Lower leg skin (tissue), 3 donors: ENCODE measurements at regions not wholly inside any gene's neighbourhood (a gene's known extent, or its start where the extent isn't known, plus 50 kb on each side); places are given as distances from the start of the nearest gene placed in this dataset.

Experiments
- POLR2A ChIP-seq, 2 donors: fragments of 450-650 bp; IDR thresholded peaks; one replicate each; pipeline ENCODE4 v1.6.1; 2016 to 2017; ENCODE audit warnings: antibody characterized with exemption in 2 of 2, mild to moderate bottlenecking in 1 of 2, moderate library complexity in 1 of 2
- TF ChIP-seq, protein P1 (sequence below), 3 donors: fragments of 450-650 bp; IDR thresholded peaks; one replicate each; pipeline ENCODE4 v1.5.1; 2016; ENCODE audit warnings: antibody characterized with exemption in 3 of 3, mild to moderate bottlenecking in 3 of 3, moderate library complexity in 2 of 3

DNA sequence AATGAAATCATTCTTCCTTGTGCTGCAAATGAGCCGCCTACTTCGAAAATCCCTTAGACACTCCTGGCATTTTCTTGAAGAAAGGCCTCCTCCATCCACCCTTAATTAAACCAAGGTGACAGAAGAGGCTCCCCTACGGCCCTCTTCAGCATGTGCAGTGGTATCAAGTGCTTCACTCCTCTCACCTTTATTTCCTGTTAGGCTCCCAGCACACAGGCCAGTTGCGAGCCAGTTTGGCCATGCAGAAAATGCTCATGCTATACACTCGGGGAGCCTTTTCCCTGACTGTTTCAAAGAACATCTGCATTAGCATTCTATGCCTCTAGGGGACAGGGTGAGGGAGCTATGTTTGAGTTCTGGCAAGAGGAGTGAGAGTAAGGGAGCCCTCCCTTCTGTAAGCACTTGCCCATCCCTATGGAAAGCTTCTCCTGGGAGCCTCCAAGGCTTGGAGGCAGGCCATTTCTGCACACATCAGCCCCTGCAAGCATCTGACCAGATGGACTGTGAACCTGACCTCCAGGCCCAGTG, 291.5 kb downstream of the RPS29 start:
- TF ChIP-seq, protein P1, sequence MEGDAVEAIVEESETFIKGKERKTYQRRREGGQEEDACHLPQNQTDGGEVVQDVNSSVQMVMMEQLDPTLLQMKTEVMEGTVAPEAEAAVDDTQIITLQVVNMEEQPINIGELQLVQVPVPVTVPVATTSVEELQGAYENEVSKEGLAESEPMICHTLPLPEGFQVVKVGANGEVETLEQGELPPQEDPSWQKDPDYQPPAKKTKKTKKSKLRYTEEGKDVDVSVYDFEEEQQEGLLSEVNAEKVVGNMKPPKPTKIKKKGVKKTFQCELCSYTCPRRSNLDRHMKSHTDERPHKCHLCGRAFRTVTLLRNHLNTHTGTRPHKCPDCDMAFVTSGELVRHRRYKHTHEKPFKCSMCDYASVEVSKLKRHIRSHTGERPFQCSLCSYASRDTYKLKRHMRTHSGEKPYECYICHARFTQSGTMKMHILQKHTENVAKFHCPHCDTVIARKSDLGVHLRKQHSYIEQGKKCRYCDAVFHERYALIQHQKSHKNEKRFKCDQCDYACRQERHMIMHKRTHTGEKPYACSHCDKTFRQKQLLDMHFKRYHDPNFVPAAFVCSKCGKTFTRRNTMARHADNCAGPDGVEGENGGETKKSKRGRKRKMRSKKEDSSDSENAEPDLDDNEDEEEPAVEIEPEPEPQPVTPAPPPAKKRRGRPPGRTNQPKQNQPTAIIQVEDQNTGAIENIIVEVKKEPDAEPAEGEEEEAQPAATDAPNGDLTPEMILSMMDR (IDR thresholded peaks at IDR 0.05): no peak
- no peak for TF ChIP-seq POLR2A (IDR thresholded peaks at IDR 0.05)
